ENCODE measurements at regions not wholly inside any gene's neighbourhood (a gene's known extent, or its start where the extent isn't known, plus 50 kb on each side); places are given as distances from the start of the nearest gene placed in this dataset.

- POLR2A ChIA-PET (ENCODE audit: partially characterized antibody): no interaction called here
- CTCF ChIA-PET (ENCODE audit: partially characterized antibody): no interaction called here
- no peak overlapping the region for H3K9ac ChIP-seq (replicated peaks in 1 of 4; ENCODE audit: extremely low read depth in 1 of 4, low read depth in 3 of 4, low read length in 3 of 4)
- H3K9me3 ChIP-seq (ENCODE audit: insufficient read depth in 2 of 2, low read depth in 1 of 2, low read length in 1 of 2): no peaks in the 10 kb centered on the region
- no peak overlapping the region for H4K8ac ChIP-seq (ENCODE audit: extremely low read depth, insufficient read depth, low read length)
- H4K20me1 ChIP-seq (replicated peaks in 1 of 2; ENCODE audit: control insufficient read depth in 1 of 2, insufficient read depth in 2 of 2, low read length in 2 of 2): no peaks in the 10 kb centered on the region
- H3K18ac ChIP-seq (ENCODE audit: extremely low read depth, low read length): no peak overlapping the region
- H2AFZ ChIP-seq (ENCODE audit: low read length): no peak overlapping the region
- no peaks in the 10 kb centered on the region for H3K23me2 ChIP-seq (ENCODE audit: low read depth, low read length)
- no peak overlapping the region for H3K14ac ChIP-seq (ENCODE audit: insufficient read length)
- no peak overlapping the region for H2BK12ac ChIP-seq (ENCODE audit: low read depth, low read length)
- H2BK15ac ChIP-seq (ENCODE audit: low read length): no peak overlapping the region
- no peak overlapping the region for H3K4me2 ChIP-seq (ENCODE audit: insufficient read depth in 1 of 2, low read depth in 2 of 2, low read length in 2 of 2)
- H2BK5ac ChIP-seq (ENCODE audit: low read depth, low read length): no peak overlapping the region
- peaks cover 0 to 3% (median 0%) of the 10 kb centered on the region in 4 experiments; a peak in 1 of 7 replicates for H3K4me1 ChIP-seq (replicated peaks in 1 of 4; ENCODE audit: control insufficient read depth in 3 of 4, insufficient read depth in 4 of 4, low read length in 3 of 4)
- no peak overlapping the region for H2BK20ac ChIP-seq (ENCODE audit: low read length)
- H3K79me1 ChIP-seq (ENCODE audit: low read depth, low read length): no peaks in the 10 kb centered on the region
- no peak overlapping the region for H3K27ac ChIP-seq (ENCODE audit: low read depth, low read length)
- H3K27me3 ChIP-seq (replicated peaks in 1 of 4; ENCODE audit: control insufficient read depth in 3 of 4, extremely low read depth in 1 of 4, insufficient read depth in 3 of 4, low read length in 3 of 4): no peaks in the 10 kb centered on the region
- DNase-seq (ENCODE audit: low read depth in 1 of 2, low spot score in 2 of 2) (no peak), FAIRE-seq (no peak)
- no peaks in the 10 kb centered on the region for H3K79me2 ChIP-seq (ENCODE audit: control insufficient read depth in 1 of 2, insufficient read depth in 2 of 2, low read length in 2 of 2)
- no peak overlapping the region for H2BK120ac ChIP-seq (replicated peaks; ENCODE audit: low read depth, low read length)
- no peak overlapping the region for H3K4me3 ChIP-seq (ENCODE audit: extremely low read depth in 1 of 4, insufficient read depth in 2 of 4, low read depth in 3 of 4, low read length in 4 of 4)
- no peak overlapping the region for H4K5ac ChIP-seq (ENCODE audit: insufficient read length, low read depth, low read length)
- no peak overlapping the region for H3K56ac ChIP-seq (replicated peaks; ENCODE audit: insufficient read length, low read depth, low read length)
- H4K91ac ChIP-seq (replicated peaks; ENCODE audit: insufficient read length, low read length): no peak overlapping the region
- WGBS, 2 experiments (ENCODE audit: extremely low coverage in 1 of 2, insufficient coverage in 1 of 2, insufficient read length in 1 of 2, insufficient replicate concordance in 2 of 2, low coverage in 1 of 2, low lambda C conversion rate in 2 of 2, missing lambda C conversion rate in 1 of 2): 93% methylated on average over 3 of the region's 3 CpGs; no CpG with 5 or more reads in 1 of the 2 experiments
- no peak overlapping the region for H2AK5ac ChIP-seq (ENCODE audit: low read depth, low read length)
- H3K23ac ChIP-seq (ENCODE audit: insufficient read length): no peak overlapping the region
- no peaks in the 10 kb centered on the region for H3K36me3 ChIP-seq (ENCODE audit: control insufficient read depth in 2 of 4, insufficient read depth in 4 of 4, low read length in 3 of 4)
- no peak overlapping the region for H3K4ac ChIP-seq (replicated peaks; ENCODE audit: insufficient read length, low read depth, low read length)
- no peak for TF ChIP-seq SP4 (IDR thresholded peaks at IDR 0.05; ENCODE audit: low read length)
- TF ChIP-seq TAF1 (IDR thresholded peaks at IDR 0.05; ENCODE audit: low read depth, low read length): no peak
- TF ChIP-seq ATF2 (IDR thresholded peaks at IDR 0.05; ENCODE audit: low read length): no peak
- no peak for TF ChIP-seq JUND (IDR thresholded peaks at IDR 0.05; ENCODE audit: low read length)
- no peak for TF ChIP-seq CREB1 (IDR thresholded peaks at IDR 0.05)
- TF ChIP-seq RXRA (IDR thresholded peaks at IDR 0.05; ENCODE audit: insufficient read depth, low read depth, low read length): no peak
- TF ChIP-seq POLR2AphosphoS5 (IDR thresholded peaks at IDR 0.05; ENCODE audit: low read depth, low read length): no peak
- TF ChIP-seq TAF7 (optimal IDR thresholded peaks at IDR 0.05; ENCODE audit: borderline replicate concordance, low read depth, low read length): no peak
- no peak for TF ChIP-seq SUZ12 (IDR thresholded peaks at IDR 0.05; ENCODE audit: low read length)
- TF ChIP-seq TCF12 (IDR thresholded peaks at IDR 0.05; ENCODE audit: low read depth, low read length): no peak
- TF ChIP-seq SAP30 (IDR thresholded peaks at IDR 0.05; ENCODE audit: insufficient read depth, insufficient replicate concordance, low read length): no peak
- no peak for TF ChIP-seq POLR2A (IDR thresholded peaks at IDR 0.05; ENCODE audit: control extremely low read depth in 1 of 2, low read depth in 2 of 2, low read length in 2 of 2)
- TF ChIP-seq SIN3A (conservative IDR thresholded peaks at IDR 0.05 in 1 of 2, IDR thresholded peaks at IDR 0.05 in 1 of 2; ENCODE audit: low read depth in 1 of 2, low read length in 2 of 2): no peak
- no peak for TF ChIP-seq HDAC6 (IDR thresholded peaks at IDR 0.05; ENCODE audit: low read depth, low read length)
Measured at GRCh38 chr15:96232335-96232734, 98.2 kb upstream of the NR2F2 start.

All from H1 (cell line).